ENCODE measurements at regions not wholly inside any gene's neighbourhood (a gene's known extent, or its start where the extent isn't known, plus 50 kb on each side); places are given as distances from the start of the nearest gene placed in this dataset.

DNA sequence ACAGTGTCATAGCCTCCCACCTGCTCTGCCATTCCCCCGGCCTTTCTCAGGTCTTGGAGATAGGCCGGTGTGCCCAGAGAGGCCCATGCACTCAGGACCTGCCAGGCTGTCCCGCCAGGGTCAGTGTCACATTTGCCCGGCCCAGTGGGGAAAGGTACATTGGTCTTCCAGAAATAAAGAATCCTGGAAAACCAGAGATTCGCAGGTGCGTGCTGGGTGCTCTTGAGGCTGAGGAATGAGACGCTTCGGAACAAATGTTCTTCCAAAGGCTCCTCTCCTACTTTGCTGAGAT is 205.8 kb upstream of the RTL1 start:
- Mint-ChIP-seq H3K4me1 (ENCODE audit: low read depth) (peaks cover 5% of the 10 kb centered on the region), H3K36me3 (ENCODE audit: insufficient read depth) (no peaks in the 10 kb centered on the region), H3K4me3 (ENCODE audit: low read depth) (no peak overlapping the region), H3K27ac (no peak overlapping the region), H3K27me3 (peaks cover 4% of the 10 kb centered on the region), H3K9me3 (ENCODE audit: low read depth) (peaks cover 3% of the 10 kb centered on the region)
- TF ChIP-seq, protein P1, sequence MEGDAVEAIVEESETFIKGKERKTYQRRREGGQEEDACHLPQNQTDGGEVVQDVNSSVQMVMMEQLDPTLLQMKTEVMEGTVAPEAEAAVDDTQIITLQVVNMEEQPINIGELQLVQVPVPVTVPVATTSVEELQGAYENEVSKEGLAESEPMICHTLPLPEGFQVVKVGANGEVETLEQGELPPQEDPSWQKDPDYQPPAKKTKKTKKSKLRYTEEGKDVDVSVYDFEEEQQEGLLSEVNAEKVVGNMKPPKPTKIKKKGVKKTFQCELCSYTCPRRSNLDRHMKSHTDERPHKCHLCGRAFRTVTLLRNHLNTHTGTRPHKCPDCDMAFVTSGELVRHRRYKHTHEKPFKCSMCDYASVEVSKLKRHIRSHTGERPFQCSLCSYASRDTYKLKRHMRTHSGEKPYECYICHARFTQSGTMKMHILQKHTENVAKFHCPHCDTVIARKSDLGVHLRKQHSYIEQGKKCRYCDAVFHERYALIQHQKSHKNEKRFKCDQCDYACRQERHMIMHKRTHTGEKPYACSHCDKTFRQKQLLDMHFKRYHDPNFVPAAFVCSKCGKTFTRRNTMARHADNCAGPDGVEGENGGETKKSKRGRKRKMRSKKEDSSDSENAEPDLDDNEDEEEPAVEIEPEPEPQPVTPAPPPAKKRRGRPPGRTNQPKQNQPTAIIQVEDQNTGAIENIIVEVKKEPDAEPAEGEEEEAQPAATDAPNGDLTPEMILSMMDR (IDR thresholded peaks at IDR 0.05; ENCODE audit: unreplicated experiment): no peak
- DNase-seq (ENCODE audit: low spot score, unreplicated experiment): no peak

DNA sequence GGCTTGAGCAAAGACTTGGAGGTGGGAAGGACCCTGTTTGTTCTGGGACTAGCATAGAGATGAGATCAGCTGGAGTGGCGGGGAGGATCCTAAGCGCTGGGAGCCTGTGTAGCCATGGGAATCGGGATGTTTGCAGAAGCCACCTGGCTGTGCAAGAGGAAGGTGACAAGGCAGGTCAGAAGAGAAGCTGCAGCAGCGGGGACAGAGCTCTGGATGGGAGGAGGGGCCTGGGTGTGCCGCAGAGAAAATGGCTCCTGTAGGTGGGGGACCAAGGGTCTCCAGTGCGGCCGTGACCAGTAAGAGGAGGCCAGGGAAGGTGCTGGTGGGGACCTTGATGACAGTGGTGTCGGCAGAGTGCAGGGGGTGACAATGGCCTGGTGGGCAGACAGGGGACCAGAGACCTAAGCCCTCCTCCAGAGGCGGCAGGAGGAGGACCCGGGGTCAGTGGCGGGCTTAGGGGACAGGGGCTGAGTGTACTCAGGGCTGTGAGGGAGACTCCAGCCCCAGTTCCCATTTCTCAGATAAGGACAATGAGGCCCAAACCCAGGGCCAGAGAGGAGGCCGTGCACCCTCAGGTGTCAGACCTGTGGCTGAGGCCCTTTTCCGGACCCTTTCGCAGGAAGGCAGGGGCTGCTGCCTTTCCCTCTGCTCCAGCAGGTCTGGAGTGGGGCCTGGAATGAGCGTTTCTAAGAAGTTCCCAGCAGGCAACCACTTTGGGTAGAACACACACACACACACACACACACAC is 206.6 kb upstream of the RTL1 start:
- Mint-ChIP-seq H3K4me1 (ENCODE audit: low read depth) (peaks cover 5% of the 10 kb centered on the region), H3K36me3 (ENCODE audit: insufficient read depth) (no peaks in the 10 kb centered on the region), H3K4me3 (ENCODE audit: low read depth) (peak overlapping the region; percentile 43), H3K27ac (peak overlapping the region; percentile 35), H3K27me3 (peaks cover 5% of the 10 kb centered on the region), H3K9me3 (ENCODE audit: low read depth) (peaks cover 3% of the 10 kb centered on the region)
- TF ChIP-seq, protein P1 (IDR thresholded peaks at IDR 0.05; ENCODE audit: unreplicated experiment): no peak
- DNase-seq (ENCODE audit: low spot score, unreplicated experiment): no peak

DNA sequence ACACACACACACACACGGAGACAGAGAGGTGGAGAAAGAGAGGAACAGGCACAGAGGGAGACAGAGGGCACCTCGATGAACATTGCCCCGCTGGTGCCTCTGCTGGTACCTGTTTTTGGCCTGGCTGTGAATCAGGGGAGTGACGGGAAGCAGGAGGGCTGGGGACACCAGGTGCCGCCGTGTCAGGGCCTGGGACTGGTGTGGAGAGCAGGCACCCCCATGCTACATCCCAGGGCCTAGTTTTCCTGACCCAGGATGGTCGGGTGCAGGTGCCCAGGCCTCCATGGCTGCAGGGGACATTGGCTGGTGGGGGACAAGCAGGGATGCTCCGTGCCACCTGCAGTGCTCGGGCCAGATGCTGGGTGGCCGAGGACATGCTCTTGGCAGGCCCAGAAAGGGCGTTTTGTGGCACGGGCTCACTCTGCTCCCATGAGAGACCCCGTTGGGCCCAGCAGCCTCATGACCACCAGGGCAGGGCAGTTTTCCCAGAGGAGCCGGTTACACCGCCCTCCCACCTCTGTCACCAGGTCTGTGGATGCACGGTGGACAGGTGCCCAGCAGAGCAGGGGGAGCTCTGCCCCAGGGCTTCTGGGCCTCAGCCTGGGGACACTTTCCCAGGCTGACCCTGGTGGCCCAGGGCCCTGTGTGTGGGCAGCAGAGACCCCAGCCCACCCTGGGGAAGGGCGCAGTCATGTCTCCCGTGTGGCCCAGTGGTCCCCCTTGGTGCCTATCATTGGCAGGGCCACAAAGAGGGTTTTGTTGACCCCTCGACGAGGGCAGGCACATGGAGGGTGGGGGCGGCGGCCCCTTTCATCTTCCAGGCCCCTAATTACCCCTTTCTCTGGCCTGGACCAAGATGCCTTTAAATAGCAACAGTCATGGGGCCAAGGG is 207.5 kb upstream of the RTL1 start:
- H3K9me3 Mint-ChIP-seq (ENCODE audit: low read depth): peaks cover 3% of the 10 kb centered on the region
- H3K27ac Mint-ChIP-seq: no peak overlapping the region
- no peak overlapping the region for H3K4me3 Mint-ChIP-seq (ENCODE audit: low read depth)
- no peak for DNase-seq (ENCODE audit: low spot score, unreplicated experiment)
- TF ChIP-seq, protein P1 (IDR thresholded peaks at IDR 0.05; ENCODE audit: unreplicated experiment): no peak
- no peaks in the 10 kb centered on the region for H3K36me3 Mint-ChIP-seq (ENCODE audit: insufficient read depth)
- H3K27me3 Mint-ChIP-seq: peaks cover 11% of the 10 kb centered on the region
- peaks cover 5% of the 10 kb centered on the region for H3K4me1 Mint-ChIP-seq (ENCODE audit: low read depth)

DNA sequence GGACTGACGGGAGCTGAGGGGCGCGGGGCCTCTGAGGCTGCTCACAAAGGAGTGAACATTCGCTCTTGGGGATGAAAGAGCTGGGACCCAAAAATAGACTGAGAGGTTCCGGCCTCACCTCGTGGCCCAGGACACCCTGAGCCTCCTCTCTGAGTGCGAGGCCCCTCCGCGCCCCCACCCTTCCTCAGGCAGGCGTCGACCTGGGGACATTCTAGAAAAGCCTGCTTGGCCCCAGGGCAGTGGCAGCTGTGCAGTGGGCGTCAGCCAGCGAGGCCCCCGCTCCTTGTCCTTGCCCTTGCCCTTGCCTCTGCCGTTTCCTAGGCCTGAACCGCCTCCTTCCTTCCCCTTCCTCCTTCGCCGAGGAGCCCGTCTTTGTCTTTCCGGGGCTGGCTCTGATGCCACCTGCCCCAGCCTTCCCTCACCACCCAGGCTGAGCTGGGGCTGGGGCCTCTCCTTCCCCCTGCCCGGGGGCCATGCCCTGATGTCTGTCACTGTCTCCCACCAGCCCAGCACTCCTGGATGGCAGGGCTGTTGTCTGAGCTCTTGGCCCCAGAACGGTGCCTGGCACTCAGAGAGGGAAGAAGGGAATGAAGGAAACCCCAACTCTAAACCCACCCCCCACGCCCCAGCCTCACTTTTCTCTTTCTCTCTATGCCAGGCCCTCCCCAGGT is 208.2 kb upstream of the RTL1 start:
- Mint-ChIP-seq H3K27me3 (peaks cover 15% of the 10 kb centered on the region), H3K36me3 (ENCODE audit: insufficient read depth) (no peaks in the 10 kb centered on the region), H3K9me3 (ENCODE audit: low read depth) (peaks cover 3% of the 10 kb centered on the region), H3K4me3 (ENCODE audit: low read depth) (no peak overlapping the region), H3K4me1 (ENCODE audit: low read depth) (peaks cover 5% of the 10 kb centered on the region), H3K27ac (no peak overlapping the region)
- DNase-seq (ENCODE audit: low spot score, unreplicated experiment): no peak
- TF ChIP-seq, protein P1 (IDR thresholded peaks at IDR 0.05; ENCODE audit: unreplicated experiment): no peak

Data from progenitor cell of endocrine pancreas (in vitro differentiated cells).